Heart right ventricle (tissue), 16 donors: ENCODE measurements at regions not wholly inside any gene's neighbourhood (a gene's known extent, or its start where the extent isn't known, plus 50 kb on each side); places are given as distances from the start of the nearest gene placed in this dataset.

Source experiments
- ATAC-seq, 8 donors: fragments of 200-7000 bp; cut with Tn5 transposase; one replicate each; pipeline ENCODE4 v1.9.1; 2020; ENCODE audit warnings: mild to moderate bottlenecking in 8 of 8, moderate library complexity in 8 of 8, moderate number of reproducible peaks in 1 of 8
- DNase-seq, 2 donors: peaks; one replicate each; pipeline ENCODE4 v3.0.0-alpha.2; 2020
- H3K27ac ChIP-seq, 10 donors: fragments of 200-600 bp; sonication (generic) in 2 of 10; one replicate each; pipeline versions ENCODE4 v1.5.0 to v1.8.0; 2020 to 2022; ENCODE audit warnings: mild to moderate bottlenecking in 3 of 10
- H3K27me3 ChIP-seq, 7 donors: fragments of 200-600 bp; one replicate each; pipeline ENCODE4 v1.8.0; 2021 to 2022; ENCODE audit warnings: mild to moderate bottlenecking in 2 of 7
- H3K36me3 ChIP-seq, 9 donors: fragments of 200-600 bp; sonication (generic) in 1 of 9; one replicate each; pipeline versions ENCODE4 v1.5.0 to v1.8.0; 2020 to 2022; ENCODE audit warnings: mild to moderate bottlenecking in 2 of 9
- H3K4me1 ChIP-seq, 9 donors: fragments of 200-600 bp; sonication (generic) in 1 of 9; one replicate each; pipeline versions ENCODE4 v1.5.0 to v1.8.0; 2020 to 2022; ENCODE audit warnings: mild to moderate bottlenecking in 4 of 9
- H3K4me3 ChIP-seq, 10 donors: fragments of 200-600 bp; sonication (generic) in 2 of 10; one replicate each; pipeline versions ENCODE4 v1.5.0 to v1.8.0; 2020 to 2022; ENCODE audit warnings: mild to moderate bottlenecking in 7 of 10, moderate library complexity in 2 of 10
- H3K9me3 ChIP-seq, 11 donors: fragments of 200-600 bp in 10 of 11; sonication (generic) in 2 of 11; one replicate each; pipeline versions ENCODE4 v1.5.0 to v1.8.0; 2013 to 2022; ENCODE audit warnings: mild to moderate bottlenecking in 2 of 11, control low read depth in 1 of 11, moderate library complexity in 1 of 11
- WGBS, 2 donors: extraction: QIAGEN DNeasy Blood & Tissue Kit; methylation state at CpG; one replicate each; pipeline ENCODE4 v1.1.7; 2013; ENCODE audit warnings: inconsistent platforms in 1 of 2; 5-methylcytosine and 5-hydroxymethylcytosine counted together
- intact Hi-C, 10 donors: fragments of 100-400 bp; cut with DNase I; formaldehyde crosslinking; loops; one replicate each; pipeline versions ENCODE4 v1.11.1 to v1.14.2; 2022
- TF ChIP-seq, protein P1 (sequence below), 9 donors: fragments of 200-600 bp; sonication (generic) in 2 of 9; IDR thresholded peaks; one replicate each; pipeline versions ENCODE4 v1.5.0 to v1.8.0; 2021 to 2022; ENCODE audit warnings: antibody characterized with exemption in 9 of 9, mild to moderate bottlenecking in 5 of 9, moderate library complexity in 1 of 9
- donor health status: Arrhythmogenic right ventricular cardiomyopathy.
- donor health status: ischemic (EF 13 %, LVEDD 7.1; RV severe dilation, severe dysfunction).
- donor health status: healthy with polysubstance abuse.
- donor health status: DM: no; HTN: yes; CAD: no.
- donor health status: DM: no; HTN: no; CAD: no.
- donor health status: ischemic (EF 25% LVEDD 6.9; RV normal size, moderate dysfunction).
- donor health status: ischemic (EF 25% LVEDD 5.7; RV mildly dilated, moderate dysfunction).
- donor health status: healthy.
- donor health status: DM: yes; HTN: yes; CAD: no.
- donor health status: Ischemic cardiomyopathy.
- donor health status: ischemic (EF 35%, LVEDD 5.7; RV mildly dilated, moderate dysfunction).
- donor health status: nonischemic (EF 11% LVEDD 7.7; RV severe dilation, severe dysfunction).
- donor health status: DM: yes; HTN: yes; CAD: no.
- donor health status: PGD.
- donor health status: ischemic (EF 29% LVEDD 5.4; RV normal size, mild dysfunction).
- donor health status: nonischemic (EF 23%, LVEDD 6.1; RV moderate dilation, normal function).

DNA sequence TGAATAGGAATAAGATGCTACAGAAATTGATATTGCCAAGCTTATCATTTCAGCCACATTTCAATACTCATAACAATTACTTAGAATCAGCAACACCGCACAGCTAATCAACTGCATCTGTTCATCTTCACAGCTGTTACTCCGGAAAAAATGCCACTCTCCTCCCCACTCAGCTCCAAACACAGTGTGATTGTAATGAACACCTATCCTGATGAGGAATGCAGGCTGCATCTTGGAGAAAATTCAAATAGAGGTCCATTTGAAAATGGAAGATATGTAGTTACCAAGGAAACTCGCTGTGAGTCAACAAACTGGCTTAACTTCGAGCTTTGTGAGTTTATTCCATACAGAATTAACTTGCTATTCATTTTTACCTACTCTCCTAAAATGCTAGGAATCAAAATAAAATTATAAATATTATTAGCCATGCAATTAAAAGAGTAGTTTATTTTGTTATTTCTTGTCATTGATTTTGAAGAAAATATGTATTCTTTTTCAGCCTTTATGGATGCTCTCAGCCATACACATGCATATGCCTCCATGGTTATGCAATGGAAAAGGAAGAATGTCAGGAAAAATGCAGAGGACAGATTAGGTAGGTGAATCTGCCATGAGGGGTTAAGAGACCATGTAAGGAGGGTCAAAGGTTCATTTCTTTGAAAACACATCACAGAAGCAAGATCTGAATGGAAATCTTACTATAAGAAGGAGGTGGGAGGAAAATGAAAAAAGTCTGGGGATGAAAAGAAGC is 267.2 kb downstream of the POM121L12 start:
- H3K4me1 ChIP-seq = no peaks in the 10 kb centered on the region
- 65 to 68% methylated on average over 4 of the region's 4 CpGs for WGBS, 2 donors
- no peak overlapping the region for H3K27ac ChIP-seq
- no peaks in the 10 kb centered on the region for H3K36me3 ChIP-seq
- no peaks in the 10 kb centered on the region for H3K9me3 ChIP-seq
- ATAC-seq = no peak
- no peaks in the 10 kb centered on the region for H3K27me3 ChIP-seq
- no peak for DNase-seq
- intact Hi-C loops = no loop called here
- no peak overlapping the region for H3K4me3 ChIP-seq
- TF ChIP-seq, protein P1, sequence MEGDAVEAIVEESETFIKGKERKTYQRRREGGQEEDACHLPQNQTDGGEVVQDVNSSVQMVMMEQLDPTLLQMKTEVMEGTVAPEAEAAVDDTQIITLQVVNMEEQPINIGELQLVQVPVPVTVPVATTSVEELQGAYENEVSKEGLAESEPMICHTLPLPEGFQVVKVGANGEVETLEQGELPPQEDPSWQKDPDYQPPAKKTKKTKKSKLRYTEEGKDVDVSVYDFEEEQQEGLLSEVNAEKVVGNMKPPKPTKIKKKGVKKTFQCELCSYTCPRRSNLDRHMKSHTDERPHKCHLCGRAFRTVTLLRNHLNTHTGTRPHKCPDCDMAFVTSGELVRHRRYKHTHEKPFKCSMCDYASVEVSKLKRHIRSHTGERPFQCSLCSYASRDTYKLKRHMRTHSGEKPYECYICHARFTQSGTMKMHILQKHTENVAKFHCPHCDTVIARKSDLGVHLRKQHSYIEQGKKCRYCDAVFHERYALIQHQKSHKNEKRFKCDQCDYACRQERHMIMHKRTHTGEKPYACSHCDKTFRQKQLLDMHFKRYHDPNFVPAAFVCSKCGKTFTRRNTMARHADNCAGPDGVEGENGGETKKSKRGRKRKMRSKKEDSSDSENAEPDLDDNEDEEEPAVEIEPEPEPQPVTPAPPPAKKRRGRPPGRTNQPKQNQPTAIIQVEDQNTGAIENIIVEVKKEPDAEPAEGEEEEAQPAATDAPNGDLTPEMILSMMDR (IDR thresholded peaks at IDR 0.05) = no peak

DNA sequence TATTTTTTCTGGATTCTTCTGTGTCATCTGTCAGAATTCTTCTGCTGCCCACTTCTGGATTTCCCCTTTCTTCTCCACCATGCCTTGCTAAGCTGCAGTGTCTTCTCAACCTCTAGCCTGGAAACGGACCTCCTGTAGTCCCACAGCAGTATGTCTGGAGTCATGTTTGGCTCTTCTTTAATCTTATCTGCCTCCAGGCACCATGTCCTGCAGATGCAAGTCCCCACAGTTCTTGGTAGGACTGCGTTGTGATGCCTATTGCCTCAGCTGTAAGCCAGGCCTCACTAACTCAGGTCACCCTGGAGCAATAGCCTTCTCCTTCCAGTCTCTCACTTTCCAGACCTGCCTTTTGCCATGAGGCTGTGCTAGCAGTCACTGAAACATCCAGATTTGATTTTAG is 268.3 kb downstream of the POM121L12 start:
- H3K4me1 ChIP-seq = no peaks in the 10 kb centered on the region
- H3K27ac ChIP-seq = no peak overlapping the region
- no peak overlapping the region for H3K4me3 ChIP-seq
- intact Hi-C loops = no loop called here
- no peaks in the 10 kb centered on the region for H3K36me3 ChIP-seq
- TF ChIP-seq, protein P1 (IDR thresholded peaks at IDR 0.05) = no peak
- no peaks in the 10 kb centered on the region for H3K9me3 ChIP-seq
- no peak for ATAC-seq
- DNase-seq = no peak
- no peaks in the 10 kb centered on the region for H3K27me3 ChIP-seq
- WGBS, 2 donors = 52 to 66% methylated on average over 2 of the region's 2 CpGs

DNA sequence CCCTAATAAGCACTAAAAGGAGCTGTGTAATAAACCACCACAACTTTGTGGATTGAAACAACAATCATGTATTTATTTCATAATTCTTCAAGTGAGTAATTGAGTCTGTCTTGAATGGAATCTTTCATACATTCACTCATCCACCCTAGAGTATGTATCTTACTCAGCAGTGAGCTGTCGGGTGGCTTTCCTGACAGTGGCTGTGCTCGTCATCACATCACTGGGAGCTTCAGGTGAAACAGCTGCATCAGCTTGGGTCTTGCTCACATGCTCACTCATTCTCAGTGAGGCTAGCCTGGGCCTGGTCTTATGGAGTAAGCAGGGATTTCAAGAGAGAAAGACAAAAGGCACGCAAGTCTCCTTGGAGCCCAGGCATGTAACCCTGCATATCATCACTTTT is 271.4 kb downstream of the POM121L12 start:
- Histone ChIP-seq H3K27ac (no peak overlapping the region), H3K36me3 (no peaks in the 10 kb centered on the region), H3K9me3 (no peaks in the 10 kb centered on the region), H3K4me3 (no peak overlapping the region), H3K27me3 (no peaks in the 10 kb centered on the region), H3K4me1 (no peaks in the 10 kb centered on the region)
- TF ChIP-seq, protein P1 (IDR thresholded peaks at IDR 0.05) = no peak
- no peak for DNase-seq
- no peak for ATAC-seq
- intact Hi-C loops = no loop called here
- WGBS, 2 donors = 83 to 88% methylated on average over 3 of the region's 3 CpGs

DNA sequence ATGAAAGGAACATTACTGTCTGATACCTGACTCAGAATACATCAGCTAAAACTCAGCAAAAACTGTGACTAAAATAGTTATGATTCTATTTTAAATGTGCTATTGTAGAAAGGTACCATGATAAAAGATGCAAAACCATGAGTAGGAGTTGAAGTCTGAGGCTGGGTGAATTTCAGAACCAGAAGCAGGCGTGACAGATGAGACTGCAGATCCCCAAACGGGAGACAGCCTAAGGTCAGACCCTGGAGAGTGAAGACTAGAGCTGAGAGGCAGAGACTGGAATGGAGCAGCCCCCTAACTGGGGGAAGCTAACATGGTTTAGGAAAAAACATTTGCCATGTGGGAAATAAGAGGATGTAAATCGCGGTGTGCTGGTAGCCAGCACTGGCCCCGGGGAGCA is 275.8 kb downstream of the POM121L12 start:
- Histone ChIP-seq H3K4me1 (peaks cover 0 to 2% (median 0%) of the 10 kb centered on the region in 9 donors), H3K27me3 (no peaks in the 10 kb centered on the region), H3K9me3 (no peaks in the 10 kb centered on the region), H3K27ac (no peak overlapping the region), H3K4me3 (no peak overlapping the region), H3K36me3 (no peaks in the 10 kb centered on the region)
- ATAC-seq (no peak), DNase-seq (no peak)
- TF ChIP-seq, protein P1 (IDR thresholded peaks at IDR 0.05) = no peak
- intact Hi-C loops = no loop called here
- 66 to 78% methylated on average over 5 of the region's 5 CpGs for WGBS, 2 donors
